Epithelial cell of proximal tubule (primary cell): ENCODE measurements at regions not wholly inside any gene's neighbourhood (a gene's known extent, or its start where the extent isn't known, plus 50 kb on each side); places are given as distances from the start of the nearest gene placed in this dataset.

Source experiments
- DNase-seq: peaks from one replicate; pipeline ENCODE4 v3.0.0-alpha.2; 2011; ENCODE audit warnings: low read depth
- H3K4me3 ChIP-seq: 2 replicates; pipeline ENCODE4 v1.5.1; 2011; ENCODE audit warnings: low read depth, mild to moderate bottlenecking, low read length
- CTCF ChIP-seq: conservative IDR thresholded peaks from 2 replicates; pipeline ENCODE4 v1.5.1; 2012; ENCODE audit warnings: low read depth, mild to moderate bottlenecking, low read length

- no peak for DNase-seq
- TF ChIP-seq CTCF: peak; percentile 76
Measured at GRCh38 chr1:177780096-177780700, 189.7 kb downstream of the SEC16B start.

GRCh38 chr1:177779166-177779965 is 190.5 kb downstream of the SEC16B start:
- no peak overlapping the region for H3K4me3 ChIP-seq
- no peak for DNase-seq
- TF ChIP-seq CTCF: no peak

More at GRCh38 chr1:177780096-177780700, 189.7 kb downstream of the SEC16B start:
- H3K4me3 ChIP-seq: no peak overlapping the region

GRCh38 chr1:177775924-177776323 is 193.9 kb downstream of the SEC16B start:
- TF ChIP-seq CTCF: no peak
- DNase-seq: no peak
- no peak overlapping the region for H3K4me3 ChIP-seq

GRCh38 chr1:177772386-177772960 is 197.4 kb downstream of the SEC16B start:
- TF ChIP-seq CTCF: no peak

GRCh38 chr1:177771688-177772087 is 198.2 kb downstream of the SEC16B start:
- TF ChIP-seq CTCF: no peak
- no peak for DNase-seq
- no peak overlapping the region for H3K4me3 ChIP-seq

More at GRCh38 chr1:177772386-177772960, 197.4 kb downstream of the SEC16B start:
- no peak overlapping the region for H3K4me3 ChIP-seq
- no peak for DNase-seq

GRCh38 chr1:177770096-177770495 is 199.8 kb downstream of the SEC16B start:
- DNase-seq: no peak
- TF ChIP-seq CTCF: no peak
- no peak overlapping the region for H3K4me3 ChIP-seq
